DOHH2 (cell line): ENCODE measurements at regions not wholly inside any gene's neighbourhood (a gene's known extent, or its start where the extent isn't known, plus 50 kb on each side); places are given as distances from the start of the nearest gene placed in this dataset.

Experiments
- H3F3A ChIP-seq: fragments of 200-600 bp; sonication (generic), shearing (Covaris generic); 2 replicates; pipeline ENCODE4 v1.6.0; 2016; ENCODE audit warnings: antibody characterized with exemption, mild to moderate bottlenecking; ENCODE audit not compliant: control insufficient read depth, insufficient read depth
- H3K27ac ChIP-seq: fragments of 200-600 bp; sonication (generic); 2 replicates; pipeline ENCODE4 v1.5.1; 2014; ENCODE audit warnings: low read depth, mild to moderate bottlenecking, low read length, moderate library complexity
- H3K27me3 ChIP-seq: fragments of 200-600 bp; sonication (generic); 2 replicates; pipeline ENCODE4 v1.6.1; 2014; ENCODE audit warnings: mild to moderate bottlenecking, low read length, mixed read lengths; ENCODE audit not compliant: control insufficient read depth
- H3K36me3 ChIP-seq: fragments of 200-600 bp; sonication (generic); 2 replicates; pipeline ENCODE4 v1.6.1; 2014; ENCODE audit warnings: mild to moderate bottlenecking, low read length, moderate library complexity, mixed read lengths; ENCODE audit not compliant: control insufficient read depth
- H3K4me1 ChIP-seq: fragments of 200-600 bp; sonication (generic); 2 replicates; pipeline ENCODE4 v1.6.1; 2014; ENCODE audit warnings: mild to moderate bottlenecking, low read length, mixed read lengths; ENCODE audit not compliant: control insufficient read depth
- H3K4me2 ChIP-seq: fragments of 200-600 bp; sonication (generic); 2 replicates; pipeline ENCODE4 v1.6.0; 2014; ENCODE audit warnings: mild to moderate bottlenecking, low read length, moderate library complexity
- H3K4me3 ChIP-seq: fragments of 200-600 bp; sonication (generic); 2 replicates; pipeline ENCODE4 v1.5.1; 2014; ENCODE audit warnings: mild to moderate bottlenecking, low read length, mixed read lengths
- H3K79me2 ChIP-seq: fragments of 200-600 bp; sonication (generic); 2 replicates; pipeline ENCODE4 v1.6.1; 2014; ENCODE audit warnings: mild to moderate bottlenecking, low read length, mixed read lengths; ENCODE audit not compliant: control insufficient read depth
- H3K9me2 ChIP-seq: fragments of 200-600 bp; sonication (generic); replicated peaks from 2 replicates; pipeline ENCODE4 v1.6.1; 2014; ENCODE audit warnings: mild to moderate bottlenecking, low read length, mixed read lengths; ENCODE audit not compliant: control insufficient read depth
- H3K9me3 ChIP-seq: fragments of 200-600 bp; sonication (generic); 2 replicates; pipeline ENCODE4 v1.6.1; 2014; ENCODE audit warnings: antibody characterized with exemption, low read length, mixed read lengths; ENCODE audit not compliant: control insufficient read depth, insufficient read depth
- H4K20me1 ChIP-seq: fragments of 200-600 bp; sonication (generic); 2 replicates; pipeline ENCODE4 v1.6.0; 2014; ENCODE audit warnings: low read depth, mild to moderate bottlenecking, antibody characterized with exemption, low read length, moderate library complexity; ENCODE audit not compliant: control insufficient read depth, insufficient read depth
- CTCF ChIP-seq: fragments of 200-600 bp; sonication (generic); IDR thresholded peaks from one replicate; pipeline ENCODE4 v1.5.1; 2014; ENCODE audit warnings: antibody characterized with exemption, mild to moderate bottlenecking, low read depth, low read length; ENCODE audit not compliant: poor library complexity, severe bottlenecking
- EZH2phosphoT487 ChIP-seq: fragments of 200-600 bp; sonication (generic); IDR thresholded peaks from 2 replicates; pipeline ENCODE4 v1.6.1; 2017; ENCODE audit warnings: borderline replicate concordance, mild to moderate bottlenecking, antibody characterized with exemption, low read length, moderate library complexity, mixed read lengths

DNA sequence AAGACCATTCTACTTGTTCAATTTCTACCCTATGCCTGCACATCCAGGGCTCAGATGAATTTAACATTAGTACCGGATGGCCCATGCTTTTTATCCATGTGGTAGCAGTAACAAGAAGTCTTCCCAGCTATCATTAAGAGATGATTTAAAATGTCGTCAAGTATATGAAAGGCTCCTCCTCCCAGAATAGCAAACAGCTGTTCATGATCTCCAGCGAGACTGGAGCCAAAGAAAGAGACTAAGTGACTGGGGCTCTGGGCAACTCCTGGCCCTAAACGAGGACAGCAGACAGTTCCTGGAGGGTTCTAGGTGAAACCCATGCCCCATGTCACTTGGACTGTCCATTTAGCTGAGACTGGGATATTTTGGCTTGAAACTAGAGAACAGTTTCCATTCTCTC is 160.8 kb downstream of the CDC5L start:
- Histone ChIP-seq H3K36me3 (no peaks in the 10 kb centered on the region), H3K9me3 (no peaks in the 10 kb centered on the region), H4K20me1 (no peaks in the 10 kb centered on the region), H3K27ac (no peak overlapping the region), H3K79me2 (no peaks in the 10 kb centered on the region), H3K4me2 (no peak overlapping the region), H3K27me3 (peaks cover 11% of the 10 kb centered on the region; the same call in 1 of the 2 replicates), H3K4me3 (no peak overlapping the region), H3K4me1 (no peaks in the 10 kb centered on the region), H3F3A (no peaks in the 10 kb centered on the region), H3K9me2 (no peaks in the 10 kb centered on the region)
- TF ChIP-seq EZH2phosphoT487 (no peak), CTCF (no peak)

GRCh38 chr6:44549516-44549915 is 162.0 kb downstream of the CDC5L start:
- Histone ChIP-seq H3K4me1 (no peaks in the 10 kb centered on the region), H4K20me1 (no peaks in the 10 kb centered on the region), H3K4me3 (no peak overlapping the region), H3K9me3 (no peaks in the 10 kb centered on the region), H3K9me2 (no peaks in the 10 kb centered on the region), H3K79me2 (no peaks in the 10 kb centered on the region), H3F3A (no peaks in the 10 kb centered on the region), H3K36me3 (no peaks in the 10 kb centered on the region), H3K4me2 (no peak overlapping the region), H3K27ac (no peak overlapping the region), H3K27me3 (peaks cover 11% of the 10 kb centered on the region; the same call in 1 of the 2 replicates)
- no peak for TF ChIP-seq EZH2phosphoT487
- TF ChIP-seq CTCF = no peak

- Histone ChIP-seq H3K27me3 (peaks cover 12% of the 10 kb centered on the region), H3K4me3 (no peak overlapping the region), H3K27ac (no peak overlapping the region), H3K79me2 (no peaks in the 10 kb centered on the region), H3K9me2 (no peaks in the 10 kb centered on the region), H4K20me1 (no peaks in the 10 kb centered on the region), H3K4me1 (no peaks in the 10 kb centered on the region), H3K9me3 (no peaks in the 10 kb centered on the region), H3F3A (no peaks in the 10 kb centered on the region), H3K4me2 (no peak overlapping the region), H3K36me3 (no peaks in the 10 kb centered on the region)
- TF ChIP-seq EZH2phosphoT487 = no peak
- TF ChIP-seq CTCF = no peak
Observed at GRCh38 chr6:44554194-44554593, 166.7 kb downstream of the CDC5L start.

- H3K27me3 ChIP-seq = peaks cover 12% of the 10 kb centered on the region
- TF ChIP-seq EZH2phosphoT487 (no peak), CTCF (no peak)
Observed at GRCh38 chr6:44554861-44555260, 167.4 kb downstream of the CDC5L start.

More at GRCh38 chr6:44554861-44555260, 167.4 kb downstream of the CDC5L start:
- H3K9me2 ChIP-seq = no peaks in the 10 kb centered on the region
- H3F3A ChIP-seq = no peaks in the 10 kb centered on the region
- no peaks in the 10 kb centered on the region for H3K36me3 ChIP-seq
- H4K20me1 ChIP-seq = no peaks in the 10 kb centered on the region
- no peak overlapping the region for H3K4me2 ChIP-seq
- no peak overlapping the region for H3K4me3 ChIP-seq
- H3K4me1 ChIP-seq = no peaks in the 10 kb centered on the region
- no peaks in the 10 kb centered on the region for H3K79me2 ChIP-seq
- H3K27ac ChIP-seq = no peak overlapping the region
- H3K9me3 ChIP-seq = no peaks in the 10 kb centered on the region
